Hematopoietic multipotent progenitor cell treated with erythropoietin and hydrocortisone succinate and interleukin-3 and kit ligand, for 8 days (in vitro differentiated cells): ENCODE measurements at regions not wholly inside any gene's neighbourhood (a gene's known extent, or its start where the extent isn't known, plus 50 kb on each side); places are given as distances from the start of the nearest gene placed in this dataset.
"Not testable (repeated sequence)": the region's sequence is repeated elsewhere in the genome, so short reads cannot be mapped to it uniquely, and the experiment has no call there.

ENCODE experiments used
- DNase-seq: peaks from one replicate; pipeline ENCODE4 v3.0.0-alpha.2; 2015

DNA sequence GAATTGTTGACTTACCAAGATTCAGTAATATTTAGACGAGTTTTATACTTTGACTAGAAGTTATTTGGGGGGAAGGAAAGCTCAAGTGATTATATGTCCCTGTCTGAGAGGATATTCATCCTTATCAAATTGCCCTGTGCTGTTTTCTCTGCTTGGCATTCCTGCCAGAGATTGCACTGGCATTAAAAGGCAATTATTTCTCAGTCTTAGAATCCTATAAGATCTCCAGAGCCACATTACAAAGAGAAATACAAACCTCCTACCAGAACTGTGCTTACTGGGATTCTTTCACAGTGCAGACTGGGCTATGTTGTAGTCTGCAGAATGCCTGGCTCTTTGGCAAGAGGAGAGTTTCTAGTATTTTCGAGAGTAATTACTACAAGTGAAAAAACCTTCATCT lies 342.4 kb downstream of the HGF start:
- DNase-seq: no peak

DNA sequence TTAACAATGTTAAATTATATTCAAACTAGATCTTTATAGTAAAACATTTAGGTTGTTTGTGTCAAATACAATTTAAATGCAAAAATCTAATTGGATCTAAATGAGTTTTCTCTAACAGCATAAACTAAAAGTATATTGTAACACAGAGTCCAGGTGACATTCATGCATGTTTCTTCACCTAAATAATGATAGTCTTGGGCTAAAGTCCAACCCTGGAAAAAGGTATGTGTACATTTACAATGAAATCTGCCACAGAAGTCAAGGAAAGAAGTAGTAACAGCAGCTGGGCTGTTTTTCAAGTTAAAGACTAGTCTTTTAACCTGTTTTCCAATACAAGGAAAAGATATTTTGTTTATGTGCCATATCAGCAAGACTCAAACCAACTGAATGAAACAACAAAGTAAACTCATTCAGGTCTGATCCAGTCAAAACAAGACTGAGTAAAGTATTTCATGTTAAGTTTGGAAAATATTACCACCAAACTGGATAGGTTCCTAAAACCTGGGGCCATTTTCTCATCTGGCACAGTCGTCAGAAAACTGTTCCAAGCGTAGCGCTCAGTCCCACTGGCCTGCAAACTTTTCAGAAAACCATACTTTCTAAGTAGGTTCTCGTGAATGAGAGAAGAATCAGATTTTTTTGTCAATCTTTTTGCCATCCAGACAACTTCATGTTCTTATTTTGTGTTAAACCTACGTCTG lies 349.2 kb downstream of the HGF start:
- DNase-seq: no peak

DNA sequence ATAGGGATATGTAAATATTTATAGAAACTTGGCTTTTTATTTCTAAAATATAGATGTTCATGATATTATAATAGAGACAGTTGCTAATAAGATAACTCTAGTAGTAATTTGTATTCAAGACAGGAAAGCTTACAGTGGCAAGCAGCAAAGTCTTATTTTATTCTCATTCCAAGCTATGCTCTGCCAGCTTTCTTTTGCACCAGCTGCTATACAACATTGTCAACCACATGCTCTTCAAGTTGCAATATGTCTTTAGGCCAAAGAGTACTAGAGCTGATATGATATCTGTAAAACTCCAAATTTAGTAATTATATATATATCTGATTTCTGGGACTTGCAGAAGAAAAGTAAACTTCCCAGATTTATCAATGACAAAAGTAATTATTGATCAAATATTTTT lies 350.1 kb downstream of the HGF start:
- DNase-seq: no peak

DNA sequence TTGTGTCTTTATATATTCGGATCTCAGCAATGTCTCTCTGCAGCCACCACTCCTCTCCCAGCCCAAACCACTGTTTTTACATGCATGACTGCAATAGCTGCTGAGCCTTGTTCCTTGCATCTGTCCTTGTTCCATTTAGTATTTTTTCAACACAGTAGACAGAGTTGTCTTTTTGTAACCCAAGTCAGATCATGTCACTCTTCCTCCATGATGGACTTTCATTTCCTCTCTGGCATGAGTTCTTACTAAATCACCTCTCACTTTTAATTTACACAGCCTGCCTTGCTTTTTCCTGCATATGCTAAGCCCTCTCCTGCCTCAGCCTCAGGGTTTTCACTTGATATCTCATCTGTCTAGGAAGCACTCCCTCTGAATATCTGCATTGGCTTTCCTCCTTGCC lies 353.2 kb downstream of the HGF start:
- no peak for DNase-seq

DNA sequence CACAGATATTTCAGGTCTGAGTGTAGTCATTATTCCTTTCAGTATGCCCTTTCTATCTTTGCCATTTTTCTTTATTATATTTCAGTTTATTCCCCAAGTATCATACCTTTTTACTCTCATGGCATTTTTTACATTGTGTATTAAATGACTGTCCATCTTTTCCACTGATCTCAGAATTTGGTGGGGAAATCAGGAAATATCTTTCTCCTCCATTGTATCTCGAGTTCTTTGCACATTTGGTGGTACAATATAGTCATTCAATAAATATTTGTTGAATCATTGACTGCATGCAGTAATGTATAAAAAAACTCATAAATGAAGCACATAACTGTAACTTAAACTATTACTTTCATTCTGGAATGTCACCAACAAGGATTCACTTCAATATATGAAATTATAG lies 354.7 kb downstream of the HGF start:
- DNase-seq: no peak

DNA sequence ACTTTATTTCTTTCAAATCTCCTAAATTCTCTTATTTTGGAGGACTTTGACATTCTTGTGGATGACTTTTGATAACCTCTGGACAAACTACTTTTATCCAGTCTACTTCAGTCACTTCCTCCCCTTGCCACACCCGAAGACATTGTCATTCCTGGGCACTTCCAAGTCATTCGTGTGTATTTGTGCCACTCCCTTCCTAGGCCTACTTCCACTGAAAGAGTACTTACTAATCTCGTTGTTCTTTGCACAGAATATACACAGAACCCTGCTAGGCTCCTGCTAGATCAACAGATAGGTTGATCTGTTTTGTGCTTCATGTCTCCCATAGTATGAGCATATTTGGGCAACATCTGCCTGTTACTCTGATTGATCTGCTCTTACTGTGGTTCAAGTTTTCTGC lies 355.4 kb downstream of the HGF start:
- DNase-seq: no peak

DNA sequence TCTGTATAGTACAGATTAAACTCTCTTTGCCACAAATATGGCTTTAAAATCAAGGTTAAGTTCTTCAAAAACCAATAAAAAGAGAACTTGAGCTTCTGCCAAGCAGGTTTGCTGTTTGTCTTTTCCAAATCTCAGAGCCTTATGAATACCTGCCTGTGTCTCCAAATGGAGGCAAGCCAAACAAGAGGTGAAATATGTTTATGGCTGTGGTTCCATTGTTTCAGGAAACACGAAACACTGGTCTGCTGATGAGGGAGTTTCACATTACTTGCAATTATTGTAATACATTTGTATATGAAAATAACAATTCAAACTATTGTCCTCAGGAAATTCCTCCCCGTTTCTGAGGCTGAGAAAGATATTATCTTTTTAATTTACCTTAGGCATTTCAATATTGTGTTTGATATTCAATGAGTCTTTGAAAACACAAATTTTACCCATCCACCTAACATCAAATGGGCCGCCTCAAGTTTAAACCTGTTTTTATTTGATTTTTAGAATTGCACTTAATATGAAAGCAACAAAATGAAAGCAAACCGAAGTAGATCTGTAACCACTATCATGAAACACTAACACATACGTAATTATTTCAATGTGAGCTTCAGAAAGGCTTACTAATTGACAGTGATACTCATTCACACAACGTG lies 359.3 kb downstream of the HGF start:
- DNase-seq: no peak

DNA sequence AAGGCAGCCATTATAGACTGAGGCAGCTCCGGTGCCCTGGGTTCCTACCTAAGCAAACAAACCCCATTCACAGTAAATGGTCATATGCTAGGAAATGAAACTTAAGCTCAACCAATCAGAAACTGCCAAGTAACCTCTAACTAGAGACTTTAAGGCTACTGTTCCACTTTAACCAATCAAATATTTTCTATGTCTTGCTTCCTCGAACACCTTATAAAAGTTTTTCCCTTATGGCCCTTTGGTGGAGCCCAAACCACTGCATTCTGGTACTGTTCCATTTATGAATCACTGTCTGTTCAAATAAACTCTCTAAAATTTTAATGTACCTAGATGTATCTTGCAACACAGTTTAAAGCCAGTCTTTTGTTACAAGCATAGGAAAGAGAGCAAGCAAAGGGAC lies 361.1 kb downstream of the HGF start:
- DNase-seq: no peak

DNA sequence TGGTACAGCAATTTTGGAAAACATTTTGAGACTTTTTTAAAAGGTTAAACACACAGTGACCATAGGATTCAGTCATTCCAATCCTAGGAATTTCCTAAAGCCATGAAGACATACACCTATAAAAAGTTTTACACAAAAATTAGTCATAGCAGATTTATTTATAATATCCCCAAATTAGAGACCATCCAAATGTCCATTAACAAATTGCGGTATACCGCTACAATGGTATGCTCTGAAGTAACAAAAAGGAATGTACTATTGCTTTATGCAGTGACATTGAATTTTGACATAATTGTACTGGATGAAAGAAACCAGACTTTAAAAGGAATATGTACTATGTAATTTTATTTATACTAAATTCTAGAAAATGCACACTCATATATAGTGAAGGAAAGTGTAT lies 362.8 kb downstream of the HGF start:
- DNase-seq: no peak

DNA sequence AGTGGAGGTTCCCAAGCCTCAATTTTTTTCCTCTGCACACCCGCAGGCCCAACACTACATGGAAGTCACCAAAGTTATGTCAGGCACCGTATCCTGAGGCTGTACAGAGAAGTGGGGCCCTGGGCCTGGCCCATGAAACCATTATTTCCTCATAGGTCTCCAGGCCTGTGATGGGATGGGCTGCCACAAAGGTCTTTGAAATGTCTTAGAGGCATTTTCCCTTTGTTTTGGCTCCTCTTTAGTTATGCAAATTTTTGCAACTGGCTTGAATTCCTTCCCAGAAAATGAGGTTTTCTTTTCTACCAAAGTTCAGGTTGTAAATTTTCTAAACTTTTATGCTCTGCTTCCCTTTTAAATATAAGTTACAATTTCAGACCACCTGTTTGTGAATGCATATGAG lies 365.2 kb downstream of the HGF start:
- DNase-seq: no peak

DNA sequence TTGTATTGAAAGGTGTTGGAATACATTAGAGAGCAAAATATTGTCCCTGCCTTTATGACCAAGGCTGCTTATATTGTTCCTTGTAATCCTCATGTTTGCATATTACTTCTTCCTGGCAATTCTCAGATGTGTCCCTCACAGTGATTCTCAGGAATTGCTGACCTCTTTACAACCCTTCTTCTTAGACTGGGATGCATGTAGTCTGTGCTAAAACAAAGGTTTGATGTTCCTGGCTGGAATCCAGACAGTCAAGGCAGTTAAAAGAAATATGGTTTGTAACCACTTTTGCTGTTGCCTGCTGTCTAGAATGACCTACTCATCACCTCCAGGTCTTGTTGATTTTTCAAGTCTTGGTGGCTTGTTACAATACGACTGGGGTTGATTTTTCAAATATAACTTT lies 367.6 kb downstream of the HGF start:
- no peak for DNase-seq

DNA sequence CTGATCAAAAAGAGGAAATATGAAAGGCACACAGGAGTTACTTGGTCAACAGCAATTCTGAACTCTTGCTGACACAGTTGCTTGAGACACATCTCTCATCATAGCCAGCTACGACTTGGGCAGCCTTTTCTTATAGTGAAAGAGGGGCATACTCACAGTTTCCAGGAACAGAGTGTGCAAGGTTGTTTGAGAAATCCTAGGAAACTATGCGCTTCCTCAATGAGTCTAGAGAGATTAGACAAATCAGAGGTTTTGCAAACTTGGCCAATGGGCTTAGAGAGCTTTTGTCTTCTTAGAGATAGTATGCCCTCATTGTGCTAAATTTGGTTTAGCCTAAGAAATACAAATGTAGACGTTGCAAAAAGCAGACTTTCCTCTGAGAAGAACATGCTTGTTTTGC lies 370.4 kb downstream of the HGF start:
- no peak for DNase-seq

DNA sequence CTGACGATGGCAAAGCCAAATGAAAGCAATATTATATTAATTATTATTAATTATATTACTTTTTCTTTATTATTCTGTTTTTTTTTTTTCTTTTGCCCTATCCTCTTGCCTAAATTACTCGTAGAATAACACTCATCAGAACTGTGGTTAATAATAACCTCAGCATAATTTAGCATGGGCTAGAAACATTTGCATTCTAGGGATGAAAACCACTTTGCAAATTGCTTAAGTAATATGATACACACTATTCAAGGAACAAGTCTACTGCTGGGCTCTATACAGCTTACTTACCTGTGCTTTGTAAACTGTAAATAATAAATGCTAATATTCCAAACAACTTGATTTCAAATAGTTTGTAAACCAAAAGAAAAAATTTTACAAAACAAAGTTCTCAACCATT lies 375.8 kb downstream of the HGF start:
- no peak for DNase-seq

DNA sequence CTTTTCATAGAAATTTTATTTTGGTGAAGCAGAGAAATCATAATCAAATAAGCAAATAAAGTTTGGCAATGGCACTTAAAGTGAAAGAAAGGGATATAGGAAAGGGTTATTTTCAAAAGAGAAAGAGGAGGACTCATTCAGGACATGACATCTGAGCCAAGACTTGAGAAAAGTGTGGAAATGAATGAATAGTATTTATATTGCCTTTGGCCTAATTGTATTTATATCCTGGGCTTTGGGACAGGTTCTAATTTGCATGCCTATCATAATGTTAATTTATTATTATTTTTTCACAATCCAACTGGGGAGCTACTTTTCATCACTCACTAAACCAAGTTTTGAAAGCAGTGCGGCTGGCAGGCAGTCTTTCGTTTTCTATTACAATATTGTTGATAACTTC lies 376.8 kb downstream of the HGF start:
- DNase-seq: no peak

DNA sequence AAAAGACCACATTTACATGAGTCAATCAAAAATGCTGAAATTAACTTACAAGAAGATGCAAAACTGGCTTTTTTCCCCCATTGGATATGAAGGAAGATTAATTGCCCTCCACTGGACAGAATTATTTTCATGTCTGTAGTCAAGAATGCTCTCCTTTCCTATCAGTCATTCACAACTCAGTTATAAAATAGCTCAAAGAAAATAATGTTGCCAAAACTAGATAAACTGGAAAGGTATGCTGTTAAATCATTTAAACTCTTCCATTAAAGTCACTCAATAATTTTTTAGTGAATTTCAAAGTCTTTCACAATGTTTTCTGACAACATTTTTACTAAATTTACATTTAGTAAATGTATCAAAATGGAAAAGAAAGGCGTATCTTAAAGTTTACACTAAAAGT lies 384.5 kb downstream of the HGF start:
- DNase-seq: no peak

DNA sequence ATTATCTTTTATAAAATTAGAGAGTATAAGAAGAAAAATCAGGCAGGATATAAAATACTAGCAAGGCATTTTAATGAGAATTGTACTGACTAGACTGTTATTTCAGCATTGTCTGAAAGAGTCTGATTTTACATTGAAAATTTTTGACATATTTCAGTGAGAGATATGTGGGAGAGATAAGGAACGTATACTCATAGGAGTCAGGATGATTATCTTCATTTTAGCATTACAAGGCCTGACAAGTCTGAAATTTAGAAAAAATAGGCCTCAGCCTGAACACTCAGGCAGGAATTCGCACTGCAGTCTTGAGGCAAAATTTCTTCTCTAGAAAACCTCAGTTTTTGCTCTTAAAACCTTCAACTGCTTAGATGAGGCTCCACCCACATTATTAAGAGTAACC lies 386.0 kb downstream of the HGF start:
- no peak for DNase-seq

DNA sequence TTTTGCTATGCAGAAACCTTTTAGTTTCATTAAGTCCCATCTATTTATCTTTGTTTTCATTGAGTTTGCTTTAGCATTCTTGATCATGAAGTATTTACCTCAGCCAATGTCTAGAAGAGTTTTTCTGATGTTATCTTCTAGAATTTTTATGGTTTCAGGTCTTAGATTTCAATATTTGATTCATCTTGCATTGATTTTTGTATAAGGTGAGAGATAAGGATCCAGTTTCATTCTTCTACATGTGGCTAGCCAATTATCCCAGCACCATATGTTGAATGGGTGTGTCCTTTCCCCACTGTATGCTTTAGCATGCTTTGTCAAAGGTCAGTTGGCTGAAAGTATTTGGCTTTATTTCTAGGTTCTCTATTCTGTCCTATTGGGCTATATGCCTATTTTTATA lies 395.2 kb downstream of the HGF start:
- not testable (repeated sequence) for DNase-seq

DNA sequence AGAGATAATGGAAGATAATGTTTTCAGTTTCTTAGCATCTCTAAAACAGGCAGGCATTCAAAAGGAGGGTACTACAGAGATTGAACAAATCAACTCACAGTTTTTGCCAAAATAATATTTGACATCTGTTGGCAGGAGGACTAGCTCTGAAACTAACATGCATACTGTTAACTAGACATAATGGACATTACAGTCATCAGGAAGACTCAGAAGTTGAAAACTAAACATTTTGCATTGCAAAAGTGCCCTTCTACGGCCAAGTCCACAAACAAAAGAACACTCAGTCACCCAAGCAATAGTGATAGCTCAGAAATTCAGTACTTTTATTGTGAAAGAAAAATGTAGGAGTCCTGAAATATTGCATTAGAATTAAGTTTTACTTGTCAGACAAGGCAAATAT lies 399.0 kb downstream of the HGF start:
- DNase-seq: no peak

DNA sequence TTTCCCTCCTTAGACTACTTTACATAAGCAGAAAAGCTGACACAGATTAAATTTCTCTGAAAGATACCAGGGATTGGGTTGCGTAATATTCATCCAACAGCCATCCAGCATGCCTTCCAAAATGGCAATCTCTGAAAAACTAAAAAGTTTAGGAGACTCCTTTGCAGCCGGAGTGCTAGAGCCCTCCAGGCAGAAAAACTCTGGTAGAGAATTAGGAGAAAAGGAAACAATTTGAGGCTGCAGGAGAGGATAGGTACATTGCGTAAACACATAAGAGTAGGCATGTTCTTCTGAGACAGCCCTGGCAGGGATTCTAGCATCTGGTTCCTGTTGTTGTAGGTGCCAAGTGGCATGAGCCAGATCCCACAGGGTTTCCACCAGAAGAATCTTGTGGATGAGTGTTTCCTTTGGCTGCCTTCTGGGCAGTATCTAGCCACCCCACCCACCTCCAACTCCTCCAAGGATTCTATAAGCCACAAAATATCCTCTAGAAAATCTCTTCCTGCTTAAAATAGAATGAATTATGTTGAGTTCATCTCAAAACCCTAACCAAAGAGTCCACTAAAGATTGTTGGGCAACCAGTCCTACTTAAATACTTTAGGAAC lies 402.4 kb downstream of the HGF start:
- no peak for DNase-seq

DNA sequence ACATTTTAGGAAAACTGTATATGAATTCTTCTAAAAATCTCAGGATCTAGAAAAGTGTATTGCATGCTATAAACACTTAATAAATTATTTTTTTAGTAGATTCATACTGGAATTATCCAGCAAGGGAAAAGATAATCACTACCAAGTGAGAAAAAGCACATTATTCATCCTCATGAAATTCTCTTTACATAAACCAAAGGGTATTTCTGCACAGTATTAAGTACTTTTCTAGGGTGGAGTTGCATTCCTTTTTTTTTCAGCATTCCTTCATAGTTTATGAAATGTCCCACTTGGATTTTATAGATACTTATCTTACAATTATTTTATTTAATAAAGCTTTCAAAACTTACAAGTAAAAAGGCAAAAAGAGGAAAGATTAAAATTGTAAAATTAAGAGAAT lies 403.3 kb downstream of the HGF start:
- no peak for DNase-seq

DNA sequence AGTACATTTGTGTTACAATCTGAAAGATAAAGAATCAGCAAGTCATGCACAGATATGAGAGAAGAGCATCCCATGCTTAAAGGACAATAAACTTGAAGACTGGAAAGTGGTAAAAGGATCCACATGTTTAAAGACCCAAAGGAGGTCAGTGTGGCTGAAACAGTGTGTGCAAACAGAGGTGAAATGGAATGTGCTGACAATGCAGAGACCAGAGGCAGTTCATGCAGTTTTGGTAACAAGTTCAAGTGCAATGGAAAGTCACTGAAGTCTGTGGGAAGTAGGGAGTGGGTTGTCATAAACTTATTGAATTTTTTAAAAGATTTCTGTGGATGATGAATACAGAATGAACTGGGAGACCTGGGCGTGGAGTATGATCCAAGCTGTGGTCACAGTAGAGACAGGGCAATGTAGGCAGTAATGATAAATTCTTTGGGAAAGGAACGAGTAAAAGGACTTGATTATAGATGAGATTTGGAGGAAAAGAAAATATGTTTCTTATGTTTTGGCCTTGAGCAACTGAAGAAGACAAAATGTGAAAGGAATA lies 408.0 kb downstream of the HGF start:
- DNase-seq: no peak

DNA sequence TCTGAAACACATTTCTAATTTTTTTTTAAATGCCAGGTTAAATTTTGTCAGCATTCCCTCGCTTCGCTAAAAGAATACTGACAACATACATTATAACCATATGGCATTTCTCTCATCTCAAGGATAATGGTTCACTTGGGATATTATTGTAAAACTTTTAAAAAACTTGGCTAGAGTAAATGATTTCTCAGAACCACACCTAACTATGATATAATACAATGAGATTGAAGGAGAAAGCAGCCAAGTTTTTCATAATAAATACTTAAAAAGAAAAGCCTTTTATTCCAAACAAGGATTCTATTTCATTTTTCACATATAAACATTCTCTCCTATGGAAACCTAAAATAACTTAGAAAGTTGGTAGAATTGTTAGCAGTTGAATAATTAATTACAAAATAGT lies 413.9 kb downstream of the HGF start:
- no peak for DNase-seq

DNA sequence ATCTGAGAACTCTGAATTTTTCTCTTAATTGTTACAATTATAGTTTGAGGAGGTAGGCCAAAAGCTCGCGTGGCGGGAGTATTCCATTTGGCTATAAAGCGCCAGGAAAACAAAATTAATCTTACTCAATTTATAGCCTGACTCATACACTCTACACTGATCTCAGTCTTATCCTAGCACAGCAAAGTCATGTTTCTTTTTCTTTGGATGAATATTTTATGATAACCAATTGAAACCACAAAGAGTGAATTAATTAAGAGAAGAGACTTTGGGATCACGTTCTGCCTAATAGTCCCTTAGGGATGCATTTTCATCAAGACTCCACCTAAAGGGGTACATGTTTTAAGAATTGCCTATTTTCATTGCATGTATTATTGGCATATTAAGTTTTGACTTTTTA lies 420.8 kb downstream of the HGF start:
- DNase-seq: no peak

DNA sequence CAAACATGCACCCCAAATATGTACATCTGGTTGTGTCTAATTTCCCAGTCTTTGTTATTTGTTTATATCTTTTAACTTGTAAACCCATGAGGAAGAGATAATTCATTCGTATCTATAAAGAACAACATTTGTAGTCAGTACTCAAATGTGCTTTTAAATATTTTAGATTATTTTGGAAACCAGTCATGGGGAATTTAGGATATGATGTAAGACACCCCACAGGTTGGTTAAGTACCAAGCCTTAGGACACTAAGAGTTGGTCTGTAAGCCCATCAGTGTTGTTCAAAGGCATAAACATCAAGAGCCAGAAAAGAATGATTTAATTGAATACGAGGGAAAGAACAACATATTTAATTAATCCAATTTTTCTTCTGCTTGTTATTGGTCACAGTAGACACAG lies 421.1 kb upstream of the SEMA3C start:
- DNase-seq: no peak

DNA sequence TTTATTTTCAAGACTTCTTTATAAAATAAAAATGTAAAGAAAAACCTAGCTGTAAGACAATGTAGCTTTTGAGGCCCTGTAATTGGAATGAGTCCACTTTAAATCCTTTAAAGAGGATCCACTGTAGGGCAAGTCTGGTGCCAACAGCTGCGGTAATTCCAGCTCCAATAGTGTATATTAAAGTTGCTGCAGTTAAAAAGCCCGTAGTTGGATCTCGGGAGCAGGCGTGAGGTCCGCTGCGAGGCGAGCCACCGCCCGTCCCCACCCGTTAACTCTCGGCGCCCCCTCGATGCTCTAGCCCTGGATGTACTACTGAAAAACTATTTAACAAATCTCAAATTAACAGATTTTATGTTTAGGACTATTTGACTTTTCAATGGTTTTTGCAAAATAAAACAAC lies 414.7 kb upstream of the SEMA3C start:
- DNase-seq: no peak
